Medulla oblongata (tissue), 1 donor: ENCODE measurements at regions not wholly inside any gene's neighbourhood (a gene's known extent, or its start where the extent isn't known, plus 50 kb on each side); places are given as distances from the start of the nearest gene placed in this dataset.

Source experiments
- DNase-seq: peaks from one replicate; pipeline ENCODE4 v3.0.0-alpha.2; 2015; ENCODE audit errors: extremely low spot score

GRCh38 chr13:90068658-90069057 lies 1278.8 kb upstream of the MIR17HG start:
- peak; percentile 5 for DNase-seq

GRCh38 chr13:90070362-90070761 lies 1277.1 kb upstream of the MIR17HG start:
- no peak for DNase-seq

GRCh38 chr13:90070837-90071525 lies 1276.5 kb upstream of the MIR17HG start:
- no peak for DNase-seq

GRCh38 chr13:90084684-90085290 lies 1262.7 kb upstream of the MIR17HG start:
- DNase-seq, result no peak

GRCh38 chr13:90089051-90089450 lies 1258.4 kb upstream of the MIR17HG start:
- no peak for DNase-seq

- no peak for DNase-seq
Observed at GRCh38 chr13:90091611-90092010, 1255.9 kb upstream of the MIR17HG start.

- DNase-seq, result no peak
Observed at GRCh38 chr13:90094357-90094756, 1253.1 kb upstream of the MIR17HG start.

- DNase-seq, result no peak
Observed at GRCh38 chr13:90098577-90098976, 1248.9 kb upstream of the MIR17HG start.

- DNase-seq, result no peak
Observed at GRCh38 chr13:90099847-90100246, 1247.6 kb upstream of the MIR17HG start.

GRCh38 chr13:90103099-90103784 lies 1244.2 kb upstream of the MIR17HG start:
- no peak for DNase-seq

GRCh38 chr13:90104764-90105163 lies 1242.7 kb upstream of the MIR17HG start:
- DNase-seq, result no peak

GRCh38 chr13:90105276-90105675 lies 1242.2 kb upstream of the MIR17HG start:
- no peak for DNase-seq

- DNase-seq, result no peak
Observed at GRCh38 chr13:90105849-90106496, 1241.5 kb upstream of the MIR17HG start.

GRCh38 chr13:90107661-90108060 lies 1239.8 kb upstream of the MIR17HG start:
- no peak for DNase-seq

GRCh38 chr13:90108547-90108946 lies 1238.9 kb upstream of the MIR17HG start:
- DNase-seq, result no peak

GRCh38 chr13:90116121-90116520 lies 1231.4 kb upstream of the MIR17HG start:
- DNase-seq, result no peak

- no peak for DNase-seq
Observed at GRCh38 chr13:90118467-90119071, 1228.9 kb upstream of the MIR17HG start.

GRCh38 chr13:90120026-90120425 lies 1227.5 kb upstream of the MIR17HG start:
- no peak for DNase-seq

- no peak for DNase-seq
Observed at GRCh38 chr13:90121784-90122183, 1225.7 kb upstream of the MIR17HG start.

GRCh38 chr13:90122531-90122930 lies 1225.0 kb upstream of the MIR17HG start:
- no peak for DNase-seq

GRCh38 chr13:90135558-90135957 lies 1211.9 kb upstream of the MIR17HG start:
- DNase-seq, result no peak

GRCh38 chr13:90142251-90142650 lies 1205.2 kb upstream of the MIR17HG start:
- DNase-seq, result no peak
